Endodermal cell (in vitro differentiated cells): ENCODE measurements at regions not wholly inside any gene's neighbourhood (a gene's known extent, or its start where the extent isn't known, plus 50 kb on each side); places are given as distances from the start of the nearest gene placed in this dataset.

Source experiments
- DNase-seq: peaks from one replicate; pipeline ENCODE4 v3.0.0-alpha.2; 2017
- H3K27ac ChIP-seq: 2 replicates; pipeline ENCODE4 v1.5.1; 2013; ENCODE audit warnings: mild to moderate bottlenecking, low read depth, low read length, moderate library complexity
- H3K27me3 ChIP-seq: 2 replicates; pipeline ENCODE4 v1.6.1; 2013; ENCODE audit warnings: mild to moderate bottlenecking, low read length, moderate library complexity; ENCODE audit not compliant: insufficient read depth, control insufficient read depth, poor library complexity, severe bottlenecking
- H3K36me3 ChIP-seq: 2 replicates; pipeline ENCODE4 v1.7.0; 2013; ENCODE audit warnings: mild to moderate bottlenecking, low read length, moderate library complexity; ENCODE audit not compliant: control insufficient read depth, insufficient read depth
- H3K4me1 ChIP-seq: one replicate; pipeline ENCODE4 v1.7.0; 2013; ENCODE audit warnings: low read length; ENCODE audit not compliant: control insufficient read depth, insufficient read depth
- H3K4me3 ChIP-seq: 2 replicates; pipeline ENCODE4 v1.5.1; 2013; ENCODE audit warnings: mild to moderate bottlenecking, low read length, moderate library complexity
- H3K9ac ChIP-seq: 2 replicates; pipeline ENCODE4 v1.6.1; 2013; ENCODE audit warnings: mild to moderate bottlenecking, low read length, moderate library complexity; ENCODE audit not compliant: poor library complexity, severe bottlenecking; ENCODE audit errors: extremely low read depth
- H3K9me3 ChIP-seq: 2 replicates; pipeline ENCODE4 v1.6.1; 2013; ENCODE audit warnings: mild to moderate bottlenecking, low read length, moderate library complexity; ENCODE audit not compliant: control insufficient read depth
- H3K27ac Mint-ChIP-seq: 2 replicates; pipeline ENCODE4 v1.8.0; 2020; ENCODE audit warnings: mixed read lengths
- H3K27me3 Mint-ChIP-seq: 2 replicates; pipeline ENCODE4 v1.8.0; 2021; ENCODE audit warnings: mild to moderate bottlenecking, mixed read lengths; ENCODE audit not compliant: insufficient read depth
- H3K36me3 Mint-ChIP-seq: 2 replicates; pipeline ENCODE4 v1.8.0; 2020; ENCODE audit warnings: low read depth, mixed read lengths
- H3K4me1 Mint-ChIP-seq: 2 replicates; pipeline ENCODE4 v1.8.0; 2020; ENCODE audit warnings: mixed read lengths
- H3K4me3 Mint-ChIP-seq: 2 replicates; pipeline ENCODE4 v1.8.0; 2020; ENCODE audit warnings: mild to moderate bottlenecking, moderate library complexity, mixed read lengths
- H3K9me3 Mint-ChIP-seq: 2 replicates; pipeline ENCODE4 v1.8.0; 2020; ENCODE audit warnings: mild to moderate bottlenecking, mixed read lengths
- WGBS, 2 experiments: methylation state at CpG; one replicate each; pipeline versions ENCODE4 v1.1.5 to v1.1.7; 2013; ENCODE audit warnings: missing lambda C conversion rate in 2 of 2, mixed read lengths in 1 of 2; ENCODE audit not compliant: insufficient coverage in 1 of 2, insufficient read length in 1 of 2; 5-methylcytosine and 5-hydroxymethylcytosine counted together
- TF ChIP-seq, protein P1 (sequence below): fragments of 200-600 bp; sonication (generic); conservative IDR thresholded peaks from 2 replicates; pipeline ENCODE4 v1.5.0; 2021; ENCODE audit warnings: antibody characterized with exemption, mild to moderate bottlenecking

GRCh38 chr2:118505436-118505835 lies 342.0 kb downstream of the EN1 start:
- TF ChIP-seq, protein P1, sequence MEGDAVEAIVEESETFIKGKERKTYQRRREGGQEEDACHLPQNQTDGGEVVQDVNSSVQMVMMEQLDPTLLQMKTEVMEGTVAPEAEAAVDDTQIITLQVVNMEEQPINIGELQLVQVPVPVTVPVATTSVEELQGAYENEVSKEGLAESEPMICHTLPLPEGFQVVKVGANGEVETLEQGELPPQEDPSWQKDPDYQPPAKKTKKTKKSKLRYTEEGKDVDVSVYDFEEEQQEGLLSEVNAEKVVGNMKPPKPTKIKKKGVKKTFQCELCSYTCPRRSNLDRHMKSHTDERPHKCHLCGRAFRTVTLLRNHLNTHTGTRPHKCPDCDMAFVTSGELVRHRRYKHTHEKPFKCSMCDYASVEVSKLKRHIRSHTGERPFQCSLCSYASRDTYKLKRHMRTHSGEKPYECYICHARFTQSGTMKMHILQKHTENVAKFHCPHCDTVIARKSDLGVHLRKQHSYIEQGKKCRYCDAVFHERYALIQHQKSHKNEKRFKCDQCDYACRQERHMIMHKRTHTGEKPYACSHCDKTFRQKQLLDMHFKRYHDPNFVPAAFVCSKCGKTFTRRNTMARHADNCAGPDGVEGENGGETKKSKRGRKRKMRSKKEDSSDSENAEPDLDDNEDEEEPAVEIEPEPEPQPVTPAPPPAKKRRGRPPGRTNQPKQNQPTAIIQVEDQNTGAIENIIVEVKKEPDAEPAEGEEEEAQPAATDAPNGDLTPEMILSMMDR = no peak
- H3K9me3 Mint-ChIP-seq = no peaks in the 10 kb centered on the region
- no peak for DNase-seq

DNA sequence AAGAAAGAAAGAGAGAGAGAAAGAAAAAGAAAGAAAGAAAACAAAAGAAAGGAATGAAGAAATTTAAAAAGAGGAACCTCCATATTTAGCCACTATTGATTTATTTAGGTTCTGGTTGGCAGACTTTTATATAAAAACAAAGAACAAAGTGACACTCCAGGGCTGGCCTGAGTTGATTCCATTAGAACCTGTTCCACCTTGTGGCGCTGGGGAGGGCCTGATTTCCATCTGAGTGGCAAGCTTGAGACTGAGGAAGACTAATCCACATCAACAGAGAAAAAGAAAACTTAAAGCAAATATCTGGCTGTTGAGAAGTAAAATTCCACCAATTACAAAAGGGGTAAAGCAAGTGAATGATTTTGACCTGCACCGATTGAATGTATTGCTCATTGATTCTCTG lies 345.3 kb downstream of the EN1 start:
- H3K4me1 ChIP-seq = no peaks in the 10 kb centered on the region
- H3K4me1 Mint-ChIP-seq = peaks cover 5% of the 10 kb centered on the region
- H3K36me3 ChIP-seq = no peaks in the 10 kb centered on the region
- no peaks in the 10 kb centered on the region for H3K36me3 Mint-ChIP-seq
- no peaks in the 10 kb centered on the region for H3K9me3 Mint-ChIP-seq
- no peak overlapping the region for H3K27ac ChIP-seq
- TF ChIP-seq, protein P1 = no peak
- no peak overlapping the region for H3K9ac ChIP-seq
- no peak overlapping the region for H3K4me3 Mint-ChIP-seq
- no peak for DNase-seq
- H3K9me3 ChIP-seq = no peaks in the 10 kb centered on the region
- no peak overlapping the region for H3K4me3 ChIP-seq
- no peaks in the 10 kb centered on the region for H3K27me3 ChIP-seq
- WGBS, 2 experiments = 78 to 94% methylated on average over 1 to 2 of the region's 2 CpGs
- H3K27ac Mint-ChIP-seq = no peak overlapping the region
- peaks cover 18% of the 10 kb centered on the region for H3K27me3 Mint-ChIP-seq

More at GRCh38 chr2:118505436-118505835, 342.0 kb downstream of the EN1 start:
- Histone ChIP-seq H3K27me3 (peaks cover 4% of the 10 kb centered on the region), H3K9ac (no peak overlapping the region), H3K36me3 (no peaks in the 10 kb centered on the region), H3K27ac (no peak overlapping the region), H3K9me3 (no peaks in the 10 kb centered on the region), H3K4me1 (no peaks in the 10 kb centered on the region), H3K4me3 (no peak overlapping the region)
- no peaks in the 10 kb centered on the region for H3K36me3 Mint-ChIP-seq
- H3K4me3 Mint-ChIP-seq = no peak overlapping the region
- H3K27me3 Mint-ChIP-seq = peaks cover 14% of the 10 kb centered on the region
- H3K4me1 Mint-ChIP-seq = no peaks in the 10 kb centered on the region
- H3K27ac Mint-ChIP-seq = no peak overlapping the region
- WGBS, 2 experiments = 100% methylated on average over 2 of the region's 2 CpGs

DNA sequence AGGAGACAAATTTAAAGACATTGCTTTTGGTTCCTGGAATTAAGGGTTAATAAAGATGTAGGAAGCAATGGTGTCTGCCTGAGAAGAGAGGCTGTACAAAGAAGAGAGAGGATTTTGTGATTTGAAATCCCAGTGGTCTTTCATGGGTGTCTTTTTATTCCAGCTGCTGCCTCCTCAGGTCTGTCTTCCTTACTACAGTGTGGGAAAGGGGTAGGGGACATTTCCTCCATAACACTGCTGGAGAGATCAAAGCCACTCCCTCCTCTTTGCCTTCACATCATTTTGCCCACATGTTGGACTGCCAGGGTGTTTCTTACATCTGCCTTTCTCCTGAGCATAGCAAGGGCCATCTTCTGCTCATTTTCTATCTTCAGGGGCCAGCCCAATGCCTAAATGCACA lies 348.5 kb downstream of the EN1 start:
- no peak overlapping the region for H3K27ac Mint-ChIP-seq
- H3K27me3 Mint-ChIP-seq = peaks cover 27% of the 10 kb centered on the region

More for the DNA sequence above, 348.5 kb downstream of the EN1 start:
- Mint-ChIP-seq H3K9me3 (no peaks in the 10 kb centered on the region), H3K4me1 (peaks cover 6% of the 10 kb centered on the region), H3K4me3 (no peak overlapping the region), H3K36me3 (no peaks in the 10 kb centered on the region)
- Histone ChIP-seq H3K27ac (no peak overlapping the region), H3K4me1 (no peaks in the 10 kb centered on the region), H3K9ac (no peak overlapping the region), H3K36me3 (no peaks in the 10 kb centered on the region), H3K9me3 (no peaks in the 10 kb centered on the region), H3K4me3 (no peak overlapping the region), H3K27me3 (peaks cover 13% of the 10 kb centered on the region)
- TF ChIP-seq, protein P1 = peak; percentile 40
- peak; percentile 36 for DNase-seq
